ENCODE measurements at regions not wholly inside any gene's neighbourhood (a gene's known extent, or its start where the extent isn't known, plus 50 kb on each side); places are given as distances from the start of the nearest gene placed in this dataset.
"Not testable (repeated sequence)": the region's sequence is repeated elsewhere in the genome, so short reads cannot be mapped to it uniquely, and the experiment has no call there.

- no peak for DNase-seq (ENCODE audit: low read depth)
These were observed 542.5 kb upstream of the UBE2E2 start for GRCh38 chr3:22660606-22661005.

DNA sequence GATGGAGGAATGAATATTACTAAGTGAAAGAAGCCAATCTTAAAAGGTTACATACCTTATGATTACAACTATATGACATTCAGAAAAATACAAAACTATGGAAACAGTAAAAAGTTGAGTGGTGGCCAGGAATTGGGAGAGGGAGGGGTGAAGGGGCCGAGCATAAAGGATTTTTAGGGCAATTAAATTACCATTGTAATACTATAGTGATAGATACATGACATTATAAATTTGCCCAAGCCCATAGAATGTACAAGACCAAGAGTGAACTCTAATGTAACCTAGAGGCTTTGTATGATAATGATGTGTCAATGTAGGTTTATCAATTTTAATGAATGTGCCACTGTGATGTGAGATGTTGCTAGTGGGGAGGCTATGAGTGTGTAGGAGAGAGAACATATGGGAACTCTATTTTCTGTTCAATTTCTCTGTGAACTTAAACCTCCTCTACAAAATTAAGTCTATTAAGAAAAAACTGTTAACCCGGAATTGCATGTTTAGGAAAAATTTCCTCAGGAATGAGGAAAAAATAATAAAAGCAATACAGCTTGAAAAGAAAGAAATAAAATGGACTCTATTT, 541.9 kb upstream of the UBE2E2 start:
- no peak for DNase-seq (ENCODE audit: low read depth)

DNA sequence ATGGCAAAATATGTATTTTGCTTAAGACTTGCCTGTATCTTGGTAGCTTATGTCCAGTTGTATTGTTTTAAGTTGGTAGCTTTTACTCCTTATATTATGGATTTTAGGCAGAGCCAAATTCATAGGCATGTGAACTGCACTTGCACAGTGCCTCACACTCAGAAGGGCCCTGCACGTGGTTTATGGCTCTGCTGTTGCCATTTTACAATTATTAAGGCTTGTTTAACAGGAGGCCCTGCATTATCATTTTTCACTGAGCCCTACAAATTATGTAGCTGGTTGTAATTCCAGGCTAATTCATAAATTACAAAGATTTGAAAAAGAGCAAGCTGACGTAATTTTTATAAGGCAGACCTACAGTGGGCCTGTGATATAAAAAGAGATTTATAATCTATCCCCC, 537.6 kb upstream of the UBE2E2 start:
- DNase-seq (ENCODE audit: low read depth), result no peak

GRCh38 chr3:22666736-22667135, 536.4 kb upstream of the UBE2E2 start:
- DNase-seq (ENCODE audit: low read depth), result no peak

- no peak for DNase-seq (ENCODE audit: low read depth)
These were observed 531.3 kb upstream of the UBE2E2 start for GRCh38 chr3:22671848-22672247.

DNA sequence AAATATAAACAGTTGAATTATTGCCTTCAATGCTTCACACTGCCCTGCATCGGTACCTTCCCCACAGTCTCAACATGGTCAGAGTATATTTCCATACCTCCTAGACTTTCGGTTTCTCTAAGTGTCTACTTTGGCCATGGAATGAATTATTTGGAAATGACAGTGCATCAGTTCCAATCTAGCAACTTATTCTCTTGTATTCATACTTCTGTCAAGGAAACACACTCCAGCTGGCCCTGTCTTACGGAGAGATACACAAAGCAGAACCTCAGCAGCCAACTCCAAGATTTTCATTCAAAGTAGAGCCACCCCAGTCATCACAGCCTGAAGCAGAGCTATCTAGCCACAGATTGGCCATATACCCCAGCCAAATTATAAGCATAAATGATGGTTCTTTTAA, 518.4 kb upstream of the UBE2E2 start:
- no peak for DNase-seq (ENCODE audit: low read depth)

- no peak for DNase-seq (ENCODE audit: low read depth)
These were observed 517.5 kb upstream of the UBE2E2 start for GRCh38 chr3:22685597-22685996.

- DNase-seq (ENCODE audit: low read depth), result no peak
These were observed 511.7 kb upstream of the UBE2E2 start for GRCh38 chr3:22691407-22691806.

GRCh38 chr3:22691856-22692628, 511.1 kb upstream of the UBE2E2 start:
- no peak for DNase-seq (ENCODE audit: low read depth)

DNA sequence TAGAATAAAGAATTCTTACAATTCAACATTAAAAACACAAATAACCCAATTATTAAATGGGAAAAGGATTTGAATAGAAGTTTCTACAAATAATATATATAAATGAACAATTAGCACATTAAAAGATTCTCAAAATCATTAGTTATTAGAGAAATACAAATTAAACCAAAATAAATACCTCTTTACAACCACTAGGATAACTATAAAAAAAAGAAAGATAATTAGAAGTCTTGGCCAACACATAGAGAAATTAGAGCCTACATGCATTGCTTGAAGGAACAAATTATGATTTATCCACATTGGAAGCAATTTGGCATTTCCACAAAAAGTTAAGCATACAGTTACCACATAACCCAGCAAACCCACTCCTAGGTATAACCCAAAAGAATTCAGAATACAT, 502.3 kb upstream of the UBE2E2 start:
- no peak for DNase-seq (ENCODE audit: low read depth)

DNA sequence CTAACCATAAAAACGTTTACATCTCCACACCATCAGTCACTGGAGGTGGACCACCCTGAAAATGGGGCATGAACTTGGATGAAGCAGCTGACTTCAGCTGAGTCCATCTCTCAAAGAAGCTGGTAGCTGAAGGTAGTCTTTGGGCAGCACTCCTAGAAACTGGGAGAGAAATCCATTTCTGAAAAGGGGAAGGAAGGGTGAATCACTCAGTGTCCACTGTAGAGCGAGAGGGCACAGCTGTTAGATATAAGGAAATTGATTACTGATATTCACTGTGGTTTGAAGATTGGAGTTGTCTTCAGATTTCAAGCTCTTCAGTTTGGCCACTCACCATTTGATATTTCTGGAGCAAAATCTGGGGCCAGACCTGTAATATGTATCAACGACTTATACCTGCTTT, 499.0 kb upstream of the UBE2E2 start:
- DNase-seq (ENCODE audit: low read depth), result no peak

- DNase-seq (ENCODE audit: low read depth), result no peak
These were observed 498.4 kb upstream of the UBE2E2 start for GRCh38 chr3:22704571-22705354.

DNA sequence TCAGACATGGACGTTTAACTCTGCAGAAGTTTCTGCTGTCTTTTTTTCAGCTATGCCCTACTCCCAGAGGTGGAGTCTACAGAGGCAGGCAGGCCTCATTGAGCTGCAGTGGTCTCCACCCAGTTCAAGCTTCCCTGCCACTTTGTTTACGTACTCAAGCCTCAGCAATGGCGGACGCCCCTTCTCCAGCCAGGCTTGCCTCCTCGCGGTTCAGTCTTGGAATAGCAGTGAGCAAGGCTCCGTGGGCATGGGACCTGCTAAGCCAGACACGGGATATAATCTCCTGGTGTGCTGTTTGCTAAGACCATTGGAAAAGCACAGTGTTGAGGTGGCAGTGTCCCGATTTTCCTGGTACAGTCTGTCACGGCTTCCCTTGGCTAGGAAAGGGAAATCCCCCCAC, 496.2 kb upstream of the UBE2E2 start:
- not testable (repeated sequence) for DNase-seq (ENCODE audit: low read depth)

- peak; percentile 17 for DNase-seq (ENCODE audit: low read depth)
These were observed 489.2 kb upstream of the UBE2E2 start for GRCh38 chr3:22713936-22714335.

GRCh38 chr3:22714749-22715148, 488.4 kb upstream of the UBE2E2 start:
- DNase-seq (ENCODE audit: low read depth), result no peak

GRCh38 chr3:22720596-22720995, 482.5 kb upstream of the UBE2E2 start:
- no peak for DNase-seq (ENCODE audit: low read depth)

- no peak for DNase-seq (ENCODE audit: low read depth)
These were observed 478.7 kb upstream of the UBE2E2 start for GRCh38 chr3:22724420-22724819.

DNA sequence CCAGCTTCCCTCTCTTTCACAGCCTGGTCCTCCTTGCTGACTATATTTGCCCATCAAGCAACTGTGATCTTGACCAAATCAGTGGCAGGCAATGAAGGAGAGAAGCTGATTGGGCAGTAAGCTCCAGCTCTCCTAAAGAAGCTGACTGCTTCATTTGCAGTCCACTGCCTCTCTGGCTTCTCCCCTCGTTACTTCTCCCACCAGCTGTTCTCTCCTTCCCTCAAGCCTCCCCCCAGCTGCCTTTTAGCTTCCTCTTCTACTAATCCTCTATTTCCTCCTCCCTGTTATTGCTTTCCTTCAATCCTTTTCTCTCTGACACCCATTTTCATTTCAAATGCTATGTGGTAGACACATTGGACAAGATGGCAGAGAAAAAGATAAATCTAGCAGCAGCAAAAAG, 474.7 kb upstream of the UBE2E2 start:
- DNase-seq (ENCODE audit: low read depth), result no peak

DNA sequence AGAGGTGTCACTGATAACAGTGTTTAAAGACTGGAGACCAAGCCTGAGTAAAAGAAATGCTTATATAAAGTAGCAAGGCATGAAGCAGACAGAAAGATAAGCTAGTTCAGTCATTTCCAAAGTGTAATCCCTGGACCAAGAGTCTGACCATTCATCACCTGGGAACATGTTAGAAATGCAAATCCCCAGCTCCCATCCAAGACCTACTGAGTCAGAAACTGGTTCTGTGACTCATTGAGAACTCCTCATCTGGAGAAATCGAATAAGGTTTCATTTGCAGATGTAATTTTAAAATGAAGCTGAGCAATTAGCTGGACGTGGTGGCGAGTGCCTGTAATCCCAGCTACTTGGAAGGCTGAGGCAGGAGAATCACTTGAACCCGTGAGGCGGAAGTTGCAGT, 473.9 kb upstream of the UBE2E2 start:
- no peak for DNase-seq (ENCODE audit: low read depth)

DNA sequence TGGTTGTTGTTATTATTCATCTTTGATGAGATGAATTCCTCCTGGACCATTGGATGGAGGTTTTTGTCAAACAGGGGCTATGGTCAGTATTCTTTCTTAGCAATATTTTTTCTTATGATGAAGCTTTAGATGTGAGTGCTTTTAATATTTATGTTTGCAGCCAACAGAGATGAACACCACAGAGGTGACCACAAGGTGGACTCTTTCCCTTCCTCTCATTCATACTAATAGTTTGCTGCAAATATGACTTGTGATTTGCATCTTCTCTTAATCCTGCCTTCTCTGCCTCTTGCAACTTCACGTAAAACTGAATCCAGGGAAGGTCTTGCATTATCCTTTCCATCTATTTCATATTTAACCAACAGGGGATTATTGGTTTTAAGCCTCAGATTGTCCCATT, 473.1 kb upstream of the UBE2E2 start:
- DNase-seq (ENCODE audit: low read depth), result no peak

GRCh38 chr3:22730701-22731100, 472.4 kb upstream of the UBE2E2 start:
- no peak for DNase-seq (ENCODE audit: low read depth)

DNA sequence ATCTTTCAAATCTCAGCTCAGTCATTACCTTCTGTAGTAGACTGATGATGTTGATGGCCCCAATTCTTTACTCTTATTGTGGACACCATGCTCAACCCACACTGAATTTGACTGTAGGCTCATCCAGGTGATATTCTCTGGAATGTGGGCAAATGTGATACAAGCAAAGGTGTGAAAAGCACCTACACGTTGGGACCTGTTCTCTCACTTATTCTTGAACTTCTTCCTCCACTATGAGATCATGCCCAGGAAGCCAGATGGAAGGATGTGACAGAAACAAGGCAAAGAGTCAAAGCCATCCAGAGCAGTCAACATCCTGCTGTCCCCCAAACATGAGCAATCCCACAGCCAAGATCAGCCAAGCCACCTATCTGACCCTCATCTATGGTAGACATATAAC, 471.2 kb upstream of the UBE2E2 start:
- no peak for DNase-seq (ENCODE audit: low read depth)

- DNase-seq (ENCODE audit: low read depth), result no peak
These were observed 470.5 kb upstream of the UBE2E2 start for GRCh38 chr3:22732641-22733040.
